ENCODE measurements at regions not wholly inside any gene's neighbourhood (a gene's known extent, or its start where the extent isn't known, plus 50 kb on each side); places are given as distances from the start of the nearest gene placed in this dataset.

DNA sequence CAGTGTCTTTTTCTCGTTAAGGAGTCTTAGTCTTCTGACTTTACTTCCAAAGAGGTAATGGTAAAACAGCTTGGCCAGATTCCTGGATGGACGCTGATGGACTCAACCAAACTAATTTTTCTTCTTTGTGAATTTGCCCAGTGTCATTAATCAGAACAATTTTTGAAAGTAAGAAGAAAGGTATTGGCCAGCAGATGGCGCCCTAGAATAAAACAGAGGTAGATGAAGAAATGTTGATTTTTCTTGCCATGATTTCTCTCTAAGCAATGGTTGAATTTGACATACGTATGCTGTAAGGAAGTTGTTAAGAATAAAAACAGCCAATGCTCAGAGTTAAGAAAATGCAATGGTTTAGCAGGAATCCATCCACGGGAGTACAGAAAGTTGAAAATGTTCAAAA lies 500.0 kb downstream of the DIRAS2 start:
- POLR2A ChIA-PET (ENCODE audit: partially characterized antibody): no interaction called here
- CTCF ChIA-PET (ENCODE audit: partially characterized antibody): interaction anchor here (0.8 to 6.1 kb wide), 28 partner anchors 13 to 734 kb away, joined by 3 to 31 read pairs (median 5); no protein-coding TSS in a partner anchor
- H3K27ac ChIP-seq (ENCODE audit: low read depth, low read length): no peak overlapping the region
- H3K4ac ChIP-seq (replicated peaks; ENCODE audit: insufficient read length, low read depth, low read length): no peak overlapping the region
- DNase-seq (ENCODE audit: low read depth in 1 of 2, low spot score in 2 of 2): peak in 1 of 2 experiments; percentile 71
- H3K23me2 ChIP-seq (ENCODE audit: low read depth, low read length): no peaks in the 10 kb centered on the region
- H2AK5ac ChIP-seq (ENCODE audit: low read depth, low read length): no peak overlapping the region
- no peaks in the 10 kb centered on the region for H3K79me2 ChIP-seq (ENCODE audit: control insufficient read depth in 1 of 2, insufficient read depth in 2 of 2, low read length in 2 of 2)
- H3K79me1 ChIP-seq (ENCODE audit: low read depth, low read length): no peaks in the 10 kb centered on the region
- no peaks in the 10 kb centered on the region for H4K20me1 ChIP-seq (replicated peaks in 1 of 2; ENCODE audit: control insufficient read depth in 1 of 2, insufficient read depth in 2 of 2, low read length in 2 of 2)
- no peak overlapping the region for H3K14ac ChIP-seq (ENCODE audit: insufficient read length)
- H3K23ac ChIP-seq (ENCODE audit: insufficient read length): no peak overlapping the region
- H3K9me3 ChIP-seq (ENCODE audit: insufficient read depth in 2 of 2, low read depth in 1 of 2, low read length in 1 of 2): peaks cover 0 to 4% of the 10 kb centered on the region in 2 experiments; a peak in 1 of 4 replicates
- peak; percentile 36 for FAIRE-seq
- no peak overlapping the region for H2BK20ac ChIP-seq (ENCODE audit: low read length)
- TF ChIP-seq TAF1 (IDR thresholded peaks at IDR 0.05; ENCODE audit: low read depth, low read length) (no peak), CTCF (IDR thresholded peaks at IDR 0.05; ENCODE audit: control extremely low read depth in 1 of 3, insufficient read depth in 1 of 3, low read depth in 1 of 3, low read length in 3 of 3) (peak in 2 of 3 experiments; percentile 31 to 40; a peak in 2 of 4 replicates), RAD21 (IDR thresholded peaks at IDR 0.05 in 1 of 2, conservative IDR thresholded peaks at IDR 0.05 in 1 of 2; ENCODE audit: low read depth in 2 of 2, low read length in 2 of 2) (peak; percentile 59 to 63)
- H4K5ac ChIP-seq (ENCODE audit: insufficient read length, low read depth, low read length): no peak overlapping the region
- no peaks in the 10 kb centered on the region; a peak in 1 of 7 replicates for H3K4me1 ChIP-seq (replicated peaks in 1 of 4; ENCODE audit: control insufficient read depth in 3 of 4, insufficient read depth in 4 of 4, low read length in 3 of 4)
- H3K4me3 ChIP-seq (ENCODE audit: extremely low read depth in 1 of 4, insufficient read depth in 2 of 4, low read depth in 3 of 4, low read length in 4 of 4): no peak overlapping the region
- H3K18ac ChIP-seq (ENCODE audit: extremely low read depth, low read length): no peak overlapping the region
- no peak overlapping the region for H2BK15ac ChIP-seq (ENCODE audit: low read length)
- H3K36me3 ChIP-seq (ENCODE audit: control insufficient read depth in 2 of 4, insufficient read depth in 4 of 4, low read length in 3 of 4): no peaks in the 10 kb centered on the region
- H2BK12ac ChIP-seq (ENCODE audit: low read depth, low read length): no peak overlapping the region
- H3K27me3 ChIP-seq (replicated peaks in 1 of 4; ENCODE audit: control insufficient read depth in 3 of 4, extremely low read depth in 1 of 4, insufficient read depth in 3 of 4, low read length in 3 of 4): no peaks in the 10 kb centered on the region
- H3K4me2 ChIP-seq (ENCODE audit: insufficient read depth in 1 of 2, low read depth in 2 of 2, low read length in 2 of 2): no peak overlapping the region
- no peak overlapping the region for H4K8ac ChIP-seq (ENCODE audit: extremely low read depth, insufficient read depth, low read length)
- WGBS, 2 experiments (ENCODE audit: extremely low coverage in 1 of 2, insufficient coverage in 1 of 2, insufficient read length in 1 of 2, insufficient replicate concordance in 2 of 2, low coverage in 1 of 2, low lambda C conversion rate in 2 of 2, missing lambda C conversion rate in 1 of 2): 22% methylated on average over 5 of the region's 5 CpGs; no CpG with 5 or more reads in 1 of the 2 experiments
- no peak overlapping the region for H2BK5ac ChIP-seq (ENCODE audit: low read depth, low read length)
- H4K91ac ChIP-seq (replicated peaks; ENCODE audit: insufficient read length, low read length): no peak overlapping the region
- no peak overlapping the region for H3K56ac ChIP-seq (replicated peaks; ENCODE audit: insufficient read length, low read depth, low read length)
- H2AFZ ChIP-seq (ENCODE audit: low read length): peak overlapping the region; percentile 30; the same call in 1 of the 2 replicates
- H2BK120ac ChIP-seq (replicated peaks; ENCODE audit: low read depth, low read length): no peak overlapping the region
- no peak overlapping the region for H3K9ac ChIP-seq (replicated peaks in 1 of 4; ENCODE audit: extremely low read depth in 1 of 4, low read depth in 3 of 4, low read length in 3 of 4)

Data from H1 (cell line).